GM12892 (cell line): ENCODE measurements at regions not wholly inside any gene's neighbourhood (a gene's known extent, or its start where the extent isn't known, plus 50 kb on each side); places are given as distances from the start of the nearest gene placed in this dataset.
"Not testable (repeated sequence)": the region's sequence is repeated elsewhere in the genome, so short reads cannot be mapped to it uniquely, and the experiment has no call there.

ENCODE experiments used
- POLR2A ChIP-seq: IDR thresholded peaks from 2 replicates; pipeline ENCODE4 v1.6.1; 2011; ENCODE audit warnings: low read depth, low read length, control low read depth
- POLR2AphosphoS5 ChIP-seq: IDR thresholded peaks from 2 replicates; pipeline ENCODE4 v1.6.1; 2011; ENCODE audit warnings: low read depth, low read length, control low read depth
- TAF1 ChIP-seq: IDR thresholded peaks from 2 replicates; pipeline ENCODE4 v1.6.1; 2011; ENCODE audit warnings: low read depth, mild to moderate bottlenecking, control low read depth, low read length, borderline replicate concordance

GRCh38 chr6:14569874-14570273 lies 452.3 kb downstream of the CD83 start:
- TF ChIP-seq POLR2AphosphoS5, POLR2A, TAF1: not testable (repeated sequence)
